HepG2 (cell line): ENCODE measurements at regions not wholly inside any gene's neighbourhood (a gene's known extent, or its start where the extent isn't known, plus 50 kb on each side); places are given as distances from the start of the nearest gene placed in this dataset.

ENCODE experiments used
- FOSL2 ChIP-seq: sonication (generic); formaldehyde crosslinking; IDR thresholded peaks from 2 replicates; pipeline ENCODE4 v1.4.0; 2020; ENCODE audit warnings: missing genetic modification reagents
- FOXK1 ChIP-seq: sonication (generic); formaldehyde crosslinking; IDR thresholded peaks from 2 replicates; pipeline ENCODE4 v1.4.0; 2020; ENCODE audit warnings: low read depth, missing genetic modification reagents, borderline replicate concordance
- HOXD1 ChIP-seq: sonication (generic); formaldehyde crosslinking; IDR thresholded peaks from 2 replicates; pipeline ENCODE4 v1.5.0; 2020; ENCODE audit warnings: missing genetic modification reagents
- LRRFIP1 ChIP-seq: sonication (generic); formaldehyde crosslinking; conservative IDR thresholded peaks from 2 replicates; pipeline ENCODE4 v1.4.0; 2020; ENCODE audit warnings: missing genetic modification reagents
- NCOA1 ChIP-seq: sonication (generic); formaldehyde crosslinking; IDR thresholded peaks from 2 replicates; pipeline ENCODE4 v1.9.0; 2021; ENCODE audit warnings: missing genetic modification reagents
- PAX8 ChIP-seq: sonication (generic); formaldehyde crosslinking; IDR thresholded peaks from 2 replicates; pipeline ENCODE4 v1.8.0; 2022; ENCODE audit warnings: mild to moderate bottlenecking, missing genetic modification reagents, borderline replicate concordance
- PCBP1 ChIP-seq: fragments of 200-400 bp; formaldehyde crosslinking; IDR thresholded peaks from 2 replicates; pipeline ENCODE4 v1.6.1; 2017; ENCODE audit warnings: mild to moderate bottlenecking, low read depth, low read length, borderline replicate concordance
- PHF21A ChIP-seq: sonication (generic); formaldehyde crosslinking; IDR thresholded peaks from 2 replicates; pipeline ENCODE4 v1.5.0; 2020; ENCODE audit warnings: mild to moderate bottlenecking, missing genetic modification reagents
- RBM39 ChIP-seq: fragments of 200-400 bp; formaldehyde crosslinking; IDR thresholded peaks from one replicate; pipeline ENCODE4 v1.6.1; 2018; ENCODE audit warnings: antibody characterized with exemption, mild to moderate bottlenecking, low read depth, low read length; ENCODE audit not compliant: poor library complexity, severe bottlenecking
- SMARCE1 ChIP-seq: fragments of 450-650 bp; IDR thresholded peaks from 2 replicates; pipeline ENCODE4 v1.6.1; 2017; ENCODE audit warnings: borderline replicate concordance
- SNAI1 ChIP-seq: sonication (generic); formaldehyde crosslinking; IDR thresholded peaks from 2 replicates; pipeline ENCODE4 v1.5.0; 2020; ENCODE audit warnings: mild to moderate bottlenecking, missing genetic modification reagents, borderline replicate concordance
- SOX13 ChIP-seq, 3 experiments: fragments of 450-650 bp in 1 of 3; sonication (generic) in 1 of 3; formaldehyde crosslinking in 1 of 3; IDR thresholded peaks in 2 of 3; conservative IDR thresholded peaks in 1 of 3; 2 replicates each; pipeline versions ENCODE4 v1.5.0 to v1.6.1; 2016 to 2020; ENCODE audit warnings: antibody characterized with exemption in 1 of 3, mild to moderate bottlenecking in 1 of 3, missing compliant biosample characterization in 1 of 3, missing genetic modification reagents in 1 of 3, moderate library complexity in 1 of 3
- SRF ChIP-seq: IDR thresholded peaks from 2 replicates; pipeline ENCODE4 v1.6.1; 2011; ENCODE audit warnings: mild to moderate bottlenecking, low read depth, low read length, moderate library complexity
- ZC3H13 ChIP-seq: sonication (generic); formaldehyde crosslinking; IDR thresholded peaks from 2 replicates; pipeline ENCODE4 v1.8.1; 2023; ENCODE audit warnings: mild to moderate bottlenecking, missing genetic modification reagents, moderate library complexity
- ZNF207 ChIP-seq: fragments of 450-650 bp; IDR thresholded peaks from 2 replicates; pipeline ENCODE4 v1.6.1; 2016; ENCODE audit warnings: antibody characterized with exemption, borderline replicate concordance
- ZNF496 ChIP-seq: sonication (generic); formaldehyde crosslinking; IDR thresholded peaks from 2 replicates; pipeline ENCODE4 v1.8.1; 2023; ENCODE audit warnings: mild to moderate bottlenecking, moderate library complexity, missing genetic modification reagents; ENCODE audit not compliant: insufficient replicate concordance
- ZNF556 ChIP-seq: sonication (generic); formaldehyde crosslinking; IDR thresholded peaks from 2 replicates; pipeline ENCODE4 v1.4.0; 2020; ENCODE audit warnings: mild to moderate bottlenecking, missing genetic modification reagents, borderline replicate concordance
- ZNF747 ChIP-seq: sonication (generic); formaldehyde crosslinking; IDR thresholded peaks from 2 replicates; pipeline ENCODE4 v1.8.1; 2023; ENCODE audit warnings: missing genetic modification reagents, mild to moderate bottlenecking, borderline replicate concordance
- ZNF775 ChIP-seq: sonication (generic); formaldehyde crosslinking; IDR thresholded peaks from 2 replicates; pipeline ENCODE4 v1.4.0; 2020; ENCODE audit warnings: missing genetic modification reagents, mild to moderate bottlenecking, moderate library complexity, borderline replicate concordance
- TF ChIP-seq, protein P1 (sequence below), 2 experiments: sonication (generic) in 1 of 2; formaldehyde crosslinking in 1 of 2; IDR thresholded peaks; 2 replicates each; pipeline versions ENCODE4 v1.5.1 to v1.6.1; 2011 to 2020; ENCODE audit warnings: borderline replicate concordance in 1 of 2, low read depth in 1 of 2, low read length in 1 of 2, mild to moderate bottlenecking in 1 of 2, missing genetic modification reagents in 1 of 2, moderate library complexity in 1 of 2
- TF ChIP-seq, protein P2 (sequence below): sonication (generic); formaldehyde crosslinking; conservative IDR thresholded peaks from 2 replicates; pipeline ENCODE4 v1.8.1; 2023; ENCODE audit warnings: missing genetic modification reagents

- TF ChIP-seq SOX13 (IDR thresholded peaks at IDR 0.05) (no peak), SOX13 (CRISPR knock-in tag; conservative IDR thresholded peaks at IDR 0.05 in 1 of 2, IDR thresholded peaks at IDR 0.05 in 1 of 2) (peak in 1 of 2 experiments; percentile 54; a peak in 1 of 4 replicates), ZNF556 (CRISPR knock-in tag) (no peak), RBM39 (no peak), SMARCE1 (no peak), PAX8 (CRISPR knock-in tag) (no peak), ZNF775 (no peak), NCOA1 (CRISPR knock-in tag) (no peak), ZNF496 (CRISPR knock-in tag) (no peak), PCBP1 (no peak), FOSL2 (CRISPR knock-in tag) (no peak; the same call in 1 of the 2 replicates), ZNF747 (CRISPR knock-in tag) (no peak), SNAI1 (no peak), PHF21A (CRISPR knock-in tag) (peak; percentile 44; the same call in 1 of the 2 replicates), HOXD1 (no peak), ZNF207 (no peak), FOXK1 (CRISPR knock-in tag) (no peak; the same call in 1 of the 2 replicates), ZC3H13 (CRISPR knock-in tag) (0 out of 2 replicates have a peak, but pooled peaks have one; percentile 54), LRRFIP1 (CRISPR knock-in tag) (no peak), SRF (no peak)
- TF ChIP-seq, protein P1, sequence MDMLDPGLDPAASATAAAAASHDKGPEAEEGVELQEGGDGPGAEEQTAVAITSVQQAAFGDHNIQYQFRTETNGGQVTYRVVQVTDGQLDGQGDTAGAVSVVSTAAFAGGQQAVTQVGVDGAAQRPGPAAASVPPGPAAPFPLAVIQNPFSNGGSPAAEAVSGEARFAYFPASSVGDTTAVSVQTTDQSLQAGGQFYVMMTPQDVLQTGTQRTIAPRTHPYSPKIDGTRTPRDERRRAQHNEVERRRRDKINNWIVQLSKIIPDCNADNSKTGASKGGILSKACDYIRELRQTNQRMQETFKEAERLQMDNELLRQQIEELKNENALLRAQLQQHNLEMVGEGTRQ (IDR thresholded peaks at IDR 0.05; ENCODE audit: low read depth, low read length): no peak
- TF ChIP-seq, protein P1 (CRISPR knock-in tag; IDR thresholded peaks at IDR 0.05; ENCODE audit: borderline replicate concordance): no peak
- TF ChIP-seq, protein P2, sequence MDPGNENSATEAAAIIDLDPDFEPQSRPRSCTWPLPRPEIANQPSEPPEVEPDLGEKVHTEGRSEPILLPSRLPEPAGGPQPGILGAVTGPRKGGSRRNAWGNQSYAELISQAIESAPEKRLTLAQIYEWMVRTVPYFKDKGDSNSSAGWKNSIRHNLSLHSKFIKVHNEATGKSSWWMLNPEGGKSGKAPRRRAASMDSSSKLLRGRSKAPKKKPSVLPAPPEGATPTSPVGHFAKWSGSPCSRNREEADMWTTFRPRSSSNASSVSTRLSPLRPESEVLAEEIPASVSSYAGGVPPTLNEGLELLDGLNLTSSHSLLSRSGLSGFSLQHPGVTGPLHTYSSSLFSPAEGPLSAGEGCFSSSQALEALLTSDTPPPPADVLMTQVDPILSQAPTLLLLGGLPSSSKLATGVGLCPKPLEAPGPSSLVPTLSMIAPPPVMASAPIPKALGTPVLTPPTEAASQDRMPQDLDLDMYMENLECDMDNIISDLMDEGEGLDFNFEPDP (CRISPR knock-in tag): no peak
These were observed 332.2 kb upstream of the SGCG start (continued) for GRCh38 chr13:22848539-22849052.
